GM19438 (cell line): ENCODE measurements at regions not wholly inside any gene's neighbourhood (a gene's known extent, or its start where the extent isn't known, plus 50 kb on each side); places are given as distances from the start of the nearest gene placed in this dataset.
A peak's percentile ranks its signal among the peaks of the same experiment; 100 is the strongest.

Experiments
- ATAC-seq: cut with Tn5 transposase; IDR thresholded peaks from one replicate; pipeline ENCODE4 v1.9.1; 2021; ENCODE audit warnings: low read depth; ENCODE audit not compliant: unreplicated experiment

DNA sequence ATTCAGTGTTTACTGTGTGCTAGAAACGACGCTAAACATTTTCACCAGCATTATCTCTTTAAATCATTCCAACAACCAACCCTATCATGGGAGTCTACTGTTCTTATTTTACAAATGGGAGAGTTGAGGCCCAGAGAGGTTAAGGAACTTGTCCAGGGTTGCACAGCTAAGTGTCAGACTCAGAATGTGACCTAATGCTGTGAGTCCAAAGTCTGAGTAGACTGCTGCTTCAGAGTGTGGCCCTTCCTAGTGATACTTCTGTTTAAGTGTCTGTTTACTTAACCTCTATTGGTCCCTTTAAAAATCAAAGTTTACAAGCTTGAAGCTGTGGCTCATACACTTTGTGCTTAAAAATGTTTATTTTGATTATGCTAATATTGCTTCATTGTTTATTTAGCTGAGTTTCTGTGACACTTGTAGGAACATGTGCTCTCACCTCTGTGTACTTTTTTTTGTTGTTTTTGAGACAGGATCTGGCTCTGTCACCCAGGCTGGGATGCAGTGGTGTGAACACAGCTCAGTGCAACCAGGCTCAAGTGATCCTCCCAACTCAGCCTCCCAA is 84.4 kb upstream of the SYPL1 start:
- no peak for ATAC-seq

DNA sequence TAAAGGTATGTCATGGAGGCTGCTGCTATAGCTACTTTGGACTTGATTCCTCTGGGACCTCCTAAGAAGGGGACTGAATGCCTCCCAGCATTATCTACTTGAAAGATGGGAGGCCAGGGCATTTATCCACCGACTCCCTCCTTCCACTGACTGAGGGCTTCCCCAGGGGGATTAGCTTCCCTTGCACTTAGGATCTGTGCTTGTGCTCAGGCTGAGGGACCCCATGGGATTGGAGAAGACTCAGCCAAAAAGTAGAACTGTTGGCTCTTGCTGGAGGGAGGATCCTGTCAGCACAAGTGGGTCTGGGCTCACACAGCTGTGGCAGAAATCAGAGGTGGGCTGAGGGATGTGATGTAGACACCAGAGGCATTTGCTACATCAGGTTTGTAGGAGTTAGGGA is 81.5 kb upstream of the SYPL1 start:
- ATAC-seq: no peak

DNA sequence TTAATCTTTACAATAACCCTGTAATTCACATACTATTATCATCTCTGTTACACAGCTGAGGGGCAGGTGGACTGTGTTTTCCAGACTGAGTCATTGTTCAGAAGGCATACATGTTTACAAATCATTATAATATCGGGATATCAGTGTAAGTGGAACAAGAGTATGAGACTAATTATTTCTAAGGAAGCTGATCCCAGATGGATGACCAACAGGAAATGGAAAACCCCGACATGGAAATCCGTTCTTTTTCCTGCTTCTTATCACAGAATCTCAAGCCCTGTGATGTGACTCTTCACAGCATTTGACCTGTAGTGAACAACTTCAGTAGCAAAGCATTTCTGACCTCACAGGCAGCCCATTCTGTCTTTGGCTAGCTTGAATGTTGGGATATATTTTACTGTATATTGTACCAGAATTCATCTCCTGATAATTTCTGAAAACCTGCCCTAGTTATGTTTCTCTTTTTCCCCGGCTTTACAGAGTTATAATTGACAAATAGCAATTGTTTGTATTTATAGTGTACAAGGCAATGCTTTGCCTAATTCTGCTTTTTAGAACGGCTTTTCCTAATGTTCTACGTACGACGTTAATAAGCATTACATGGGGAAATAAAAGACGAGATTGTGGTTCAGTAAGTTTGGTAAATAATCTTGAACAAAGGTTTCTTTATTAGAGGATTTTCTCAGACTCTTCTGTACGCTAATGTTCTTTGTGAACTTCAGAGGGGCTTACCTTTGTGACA is 78.6 kb upstream of the SYPL1 start:
- ATAC-seq: no peak

DNA sequence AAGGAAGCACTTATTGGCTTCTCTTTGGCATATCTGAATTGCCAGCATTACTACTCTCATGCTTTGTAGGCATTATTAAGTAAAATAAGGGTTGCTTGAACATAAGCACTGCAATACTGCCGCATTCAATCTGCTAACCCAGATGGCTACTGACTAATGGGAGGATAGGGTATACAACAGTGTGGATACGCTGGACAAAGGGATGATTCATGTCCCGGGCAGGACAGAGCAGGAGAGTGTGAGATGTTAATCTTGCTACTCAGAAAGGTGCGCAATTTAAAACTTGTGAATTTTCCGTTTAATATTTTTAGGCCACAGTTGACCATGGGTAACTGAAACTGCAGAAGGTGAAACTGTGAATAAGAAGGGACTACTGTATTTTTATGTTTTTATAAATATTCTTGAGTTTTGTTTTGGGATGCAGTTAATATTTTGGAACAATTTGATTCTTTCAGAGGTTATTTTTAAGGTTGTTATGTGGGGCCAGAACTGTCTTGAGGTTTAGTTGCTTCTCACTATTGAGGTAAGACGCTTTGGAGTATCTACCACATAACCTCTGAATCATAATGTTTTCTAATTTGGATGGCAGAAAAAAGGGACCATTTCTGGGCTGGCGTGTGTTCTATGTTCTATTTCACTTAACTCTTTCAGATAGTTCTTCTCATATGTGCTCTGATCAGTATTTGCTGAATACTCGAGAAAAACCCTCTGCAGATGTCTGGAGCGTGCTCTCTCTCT is 75.7 kb upstream of the SYPL1 start:
- ATAC-seq: no peak

DNA sequence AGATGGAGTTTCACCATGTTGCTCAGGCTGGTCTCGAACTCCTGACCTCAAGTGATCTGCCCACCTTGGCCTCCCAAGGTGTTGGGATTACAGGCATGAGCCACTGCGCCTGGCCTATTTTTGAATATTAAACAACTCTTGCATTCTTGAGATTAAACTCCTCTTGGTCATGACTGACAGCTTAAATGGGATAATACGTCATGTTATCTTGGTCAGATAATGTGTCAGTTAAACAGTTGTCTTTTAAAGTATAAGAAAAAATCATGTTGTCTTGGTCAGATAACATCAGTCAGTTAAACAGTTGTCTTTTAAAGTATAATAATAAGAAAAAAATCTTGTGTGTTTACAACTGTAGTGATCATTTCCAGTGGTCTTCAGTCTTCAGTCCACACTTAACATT is 73.6 kb upstream of the SYPL1 start:
- ATAC-seq: no peak

DNA sequence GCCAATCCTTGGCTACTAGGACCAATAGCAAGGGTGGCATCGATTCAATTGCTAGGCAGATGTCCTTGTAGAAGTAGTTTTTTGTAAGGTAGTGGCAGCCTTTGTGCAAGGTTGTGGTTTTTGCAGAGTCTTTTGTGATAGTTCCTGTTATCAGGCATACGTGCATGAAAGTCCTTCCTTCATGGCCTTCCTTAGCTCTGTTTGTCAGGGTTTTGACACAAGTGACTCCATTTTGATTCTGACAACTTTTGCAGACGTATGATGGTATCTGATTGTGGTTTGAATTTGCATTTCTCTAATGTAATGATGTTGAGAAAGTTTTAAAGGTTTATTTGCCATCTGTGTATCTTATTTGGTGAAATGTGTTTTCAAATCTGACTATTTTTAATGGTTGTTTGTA is 71.8 kb upstream of the SYPL1 start:
- no peak for ATAC-seq

DNA sequence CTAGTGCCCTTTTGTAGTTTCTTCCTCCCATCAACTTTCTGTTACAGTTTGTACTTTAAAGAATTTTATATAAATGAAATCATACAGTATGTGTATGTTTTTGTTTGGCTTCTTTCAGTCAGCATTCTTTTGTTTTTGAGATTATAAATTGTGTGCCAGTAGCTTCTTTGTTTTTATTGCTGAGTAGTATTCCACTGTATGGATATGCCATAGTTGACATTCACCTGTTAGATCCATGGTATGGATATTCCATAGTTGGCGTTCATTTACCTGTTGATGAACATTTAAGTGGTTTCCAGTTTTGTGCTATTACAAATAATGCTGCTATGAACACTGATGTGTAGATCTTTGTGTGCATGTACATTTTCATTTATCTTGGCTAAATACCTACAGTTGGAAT is 70.8 kb upstream of the SYPL1 start:
- no peak for ATAC-seq

DNA sequence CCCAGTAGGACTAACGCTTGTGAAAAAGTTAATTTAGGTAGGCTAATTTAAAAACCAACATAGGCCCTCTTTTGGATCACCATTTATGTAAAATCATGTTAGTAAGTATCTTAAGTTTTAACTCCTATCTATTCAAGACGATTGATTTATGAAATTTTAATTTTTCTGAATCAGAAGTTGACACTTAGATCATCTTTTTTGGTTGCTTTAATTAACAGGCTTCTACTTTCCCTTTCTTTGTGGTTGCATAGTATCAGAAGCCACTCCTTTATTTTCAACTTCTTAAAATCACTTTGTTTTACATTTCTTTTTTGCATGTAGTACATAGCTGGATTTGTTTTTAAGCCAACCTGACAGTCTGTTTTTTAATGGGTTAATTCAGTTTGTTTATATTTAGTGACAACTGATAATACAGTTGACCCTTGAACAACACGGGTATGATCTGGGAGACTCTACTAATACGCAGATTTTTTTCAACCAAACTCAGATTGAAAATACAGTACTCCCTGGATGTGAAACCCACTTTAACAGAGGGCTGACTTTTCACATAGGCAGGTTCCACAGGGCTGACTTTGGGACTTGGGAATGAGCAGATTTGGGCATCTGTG is 69.7 kb upstream of the SYPL1 start:
- ATAC-seq: no peak

DNA sequence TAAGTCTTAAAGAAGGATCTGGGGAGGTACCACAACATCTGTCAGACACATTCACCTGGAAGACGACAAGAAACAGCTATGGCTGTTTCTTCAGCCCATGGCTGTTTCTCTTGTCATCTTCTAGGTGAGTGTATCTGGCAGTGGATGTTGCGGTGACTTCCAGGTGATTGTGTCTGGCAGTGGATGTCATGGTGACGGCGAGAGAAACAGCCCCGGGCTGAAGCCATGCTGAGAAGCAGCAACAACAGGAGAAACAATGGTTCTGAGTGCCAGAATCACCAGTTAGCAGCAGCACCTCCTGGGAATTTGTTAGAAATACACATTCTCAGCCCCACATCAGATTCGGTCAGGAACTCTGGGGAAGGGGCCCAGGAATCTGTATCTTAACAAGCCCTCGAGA is 68.6 kb upstream of the SYPL1 start:
- ATAC-seq: no peak

DNA sequence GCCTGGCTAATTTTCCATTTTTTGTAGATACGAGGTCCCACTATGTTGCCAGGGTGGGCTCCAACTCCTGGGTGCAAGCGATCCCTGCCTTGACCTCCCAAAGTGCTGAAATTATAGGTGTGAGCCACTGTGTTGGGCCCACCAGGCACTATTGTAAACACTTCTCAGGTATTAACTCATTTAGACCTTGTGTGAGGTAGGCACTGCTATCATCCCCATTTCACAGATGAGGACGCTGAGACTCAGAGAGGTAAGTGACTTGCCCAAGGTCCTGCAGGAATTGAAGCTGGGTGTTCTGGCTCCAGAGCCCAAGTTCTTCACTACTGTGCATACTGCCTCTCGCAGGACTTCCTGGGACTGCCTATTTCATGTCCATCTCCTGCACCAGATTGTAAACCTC is 67.1 kb upstream of the SYPL1 start:
- ATAC-seq: no peak

DNA sequence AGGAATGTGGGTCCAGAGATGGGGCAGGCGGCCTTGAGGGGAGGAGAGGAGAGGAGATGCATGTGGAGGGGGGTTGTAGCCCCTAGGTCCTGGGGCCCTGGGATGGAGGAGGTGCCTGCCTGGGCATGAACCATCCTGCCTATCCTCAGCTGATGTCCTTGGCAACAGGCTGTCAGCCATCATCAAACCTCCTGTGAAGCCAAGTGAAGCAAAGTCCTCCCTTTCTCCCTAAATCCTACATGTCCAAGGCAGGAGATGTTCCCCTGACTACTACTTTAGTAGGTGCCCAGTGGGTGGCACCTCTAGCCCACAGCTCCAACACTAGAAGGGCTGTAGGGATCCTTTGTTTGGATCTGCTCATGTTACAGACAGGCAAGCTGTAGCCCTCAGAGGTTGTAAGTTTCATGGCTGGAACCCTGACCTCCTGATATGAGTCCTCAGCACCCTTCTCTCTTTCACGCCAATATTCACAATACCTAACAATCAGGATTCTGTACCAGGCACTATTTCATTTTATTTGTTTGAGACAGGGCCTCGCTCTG is 66.6 kb upstream of the SYPL1 start:
- ATAC-seq: no peak

DNA sequence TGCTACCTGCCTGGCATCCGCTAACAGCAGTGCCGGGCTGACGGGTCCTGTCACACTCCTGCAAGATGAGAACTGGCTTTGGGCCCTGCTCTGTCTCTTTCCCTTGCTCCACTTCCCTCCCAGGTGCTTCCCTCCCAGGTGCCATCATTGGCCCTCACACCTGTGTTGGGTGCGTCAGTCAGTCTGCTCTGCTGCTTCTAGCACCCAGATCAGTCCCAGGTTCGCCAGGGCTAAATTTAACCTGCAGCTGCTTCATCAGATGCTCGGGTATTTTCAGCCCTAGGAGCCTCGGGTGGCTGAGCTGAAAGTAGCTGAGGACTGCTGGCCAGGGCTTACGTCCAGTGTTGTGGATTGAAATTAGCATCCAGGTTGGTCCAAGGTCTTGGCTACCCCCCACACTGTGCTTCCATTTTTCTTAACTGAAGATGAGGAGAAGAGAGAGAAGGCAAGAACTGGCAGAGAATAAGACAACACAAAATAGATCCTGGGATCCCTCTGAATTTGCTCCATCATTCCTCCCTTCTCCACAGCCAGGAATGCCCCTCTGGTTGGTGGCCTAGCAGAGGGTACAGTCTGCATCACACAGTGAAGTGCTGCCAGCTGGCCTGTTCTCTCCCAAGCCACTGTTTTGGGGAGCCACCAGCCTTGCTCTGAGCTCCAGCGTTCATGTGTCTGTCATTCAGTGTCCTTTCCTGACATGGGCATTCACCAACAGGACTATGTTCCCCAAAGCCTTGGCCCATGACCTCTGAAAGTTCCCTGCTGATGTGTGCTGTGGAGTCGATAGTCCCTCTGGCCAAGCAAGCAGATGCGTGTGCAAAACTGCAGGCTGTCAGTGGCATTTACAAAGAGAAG is 65.9 kb upstream of the SYPL1 start:
- no peak for ATAC-seq

DNA sequence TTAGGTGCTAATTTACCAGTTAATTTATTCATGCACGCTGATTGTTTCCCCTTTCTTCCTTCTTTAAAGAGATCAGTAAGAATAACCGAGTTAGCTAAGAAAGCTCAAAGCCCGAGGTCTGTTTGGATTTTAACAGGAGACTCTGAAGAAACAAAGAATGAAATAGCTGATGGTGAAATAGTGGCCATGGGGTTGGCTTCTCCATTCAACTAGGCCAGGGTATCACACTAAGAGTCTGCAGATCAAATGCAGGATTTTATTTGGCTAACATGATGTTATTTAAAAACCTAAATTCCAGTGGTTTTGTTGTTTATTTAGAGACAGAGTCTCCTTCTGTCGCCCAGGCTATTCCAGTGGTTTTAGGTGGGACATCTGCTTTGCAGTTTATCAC is 65.2 kb upstream of the SYPL1 start:
- ATAC-seq: no peak

DNA sequence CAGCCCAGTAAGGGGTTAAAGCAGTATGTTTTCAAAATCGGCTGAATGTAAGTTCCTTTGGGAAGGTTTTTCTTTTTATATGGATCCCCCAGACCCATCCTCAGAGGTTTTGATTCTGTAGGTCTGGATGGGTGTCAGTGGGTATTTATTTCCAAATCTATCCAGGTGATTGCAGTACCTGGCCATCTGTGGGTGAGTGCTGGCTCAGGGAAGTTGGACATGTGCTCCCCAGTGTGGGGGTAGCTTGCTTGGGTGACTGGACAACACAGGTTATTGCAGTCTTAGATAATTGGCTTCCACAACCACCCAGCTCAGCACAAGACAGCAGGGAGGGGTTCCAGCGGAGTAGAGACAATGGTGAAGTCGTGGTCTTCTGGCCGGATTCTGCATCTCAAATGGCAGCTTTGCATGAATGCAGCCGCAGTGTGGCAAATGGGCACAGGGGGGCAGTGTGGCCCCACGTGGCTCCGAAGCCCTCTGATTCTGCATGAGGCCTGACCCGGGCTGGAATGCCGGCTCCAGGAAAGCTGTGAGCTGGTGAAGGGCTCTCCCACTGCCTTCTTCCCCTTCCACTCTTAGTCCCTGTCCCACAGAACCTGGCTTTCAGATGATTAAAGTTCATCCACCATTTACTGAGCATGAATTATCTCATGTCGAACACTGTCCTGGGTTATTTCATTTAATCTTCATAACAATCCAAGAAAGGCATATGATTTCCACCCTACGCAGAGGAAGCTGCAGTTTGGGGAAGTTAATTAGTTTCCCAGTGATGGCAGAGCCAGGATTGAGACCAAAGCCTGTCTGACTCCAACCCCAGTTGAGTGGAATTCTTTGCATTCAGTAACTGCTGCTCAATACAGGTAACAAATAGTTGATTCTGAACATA is 64.5 kb upstream of the SYPL1 start:
- peak; percentile 67 for ATAC-seq

DNA sequence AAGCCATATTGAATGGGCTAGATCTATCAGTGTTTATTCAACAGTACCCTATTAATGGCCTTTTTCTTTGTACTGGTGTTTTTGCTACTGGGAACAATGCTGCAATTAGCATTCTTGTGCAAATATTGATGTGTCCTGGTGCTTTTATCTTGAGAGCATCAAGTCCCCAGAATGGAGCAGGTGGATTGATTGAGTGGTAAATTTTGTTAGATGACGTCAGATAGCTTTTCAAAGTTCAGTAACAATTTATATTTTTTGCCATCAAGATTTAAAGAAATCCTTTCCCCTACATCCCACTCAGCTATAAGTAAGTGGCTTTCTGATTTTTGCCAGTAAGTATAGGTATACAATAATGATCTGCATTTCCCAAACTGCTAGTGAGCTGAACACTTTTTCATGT is 63.4 kb upstream of the SYPL1 start:
- no peak for ATAC-seq

DNA sequence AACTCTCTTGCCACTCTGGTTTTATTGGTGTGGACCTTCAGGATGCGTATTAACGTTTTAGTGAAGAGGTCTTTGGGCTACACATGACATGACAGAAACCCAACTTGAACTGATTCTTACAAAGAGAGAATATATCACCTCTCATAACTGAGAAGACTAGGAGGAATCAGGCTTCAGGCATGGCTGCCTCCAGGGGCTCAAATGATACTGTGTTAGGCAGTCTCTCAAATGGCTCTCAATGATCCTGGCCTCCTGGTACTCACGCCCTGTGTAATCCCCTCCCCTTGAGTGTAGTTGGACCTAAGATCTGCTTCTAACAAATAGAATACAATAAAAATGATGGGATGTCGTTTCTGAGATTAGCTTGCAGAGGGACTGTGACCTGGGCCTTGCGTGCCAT is 58.5 kb upstream of the SYPL1 start:
- no peak for ATAC-seq

DNA sequence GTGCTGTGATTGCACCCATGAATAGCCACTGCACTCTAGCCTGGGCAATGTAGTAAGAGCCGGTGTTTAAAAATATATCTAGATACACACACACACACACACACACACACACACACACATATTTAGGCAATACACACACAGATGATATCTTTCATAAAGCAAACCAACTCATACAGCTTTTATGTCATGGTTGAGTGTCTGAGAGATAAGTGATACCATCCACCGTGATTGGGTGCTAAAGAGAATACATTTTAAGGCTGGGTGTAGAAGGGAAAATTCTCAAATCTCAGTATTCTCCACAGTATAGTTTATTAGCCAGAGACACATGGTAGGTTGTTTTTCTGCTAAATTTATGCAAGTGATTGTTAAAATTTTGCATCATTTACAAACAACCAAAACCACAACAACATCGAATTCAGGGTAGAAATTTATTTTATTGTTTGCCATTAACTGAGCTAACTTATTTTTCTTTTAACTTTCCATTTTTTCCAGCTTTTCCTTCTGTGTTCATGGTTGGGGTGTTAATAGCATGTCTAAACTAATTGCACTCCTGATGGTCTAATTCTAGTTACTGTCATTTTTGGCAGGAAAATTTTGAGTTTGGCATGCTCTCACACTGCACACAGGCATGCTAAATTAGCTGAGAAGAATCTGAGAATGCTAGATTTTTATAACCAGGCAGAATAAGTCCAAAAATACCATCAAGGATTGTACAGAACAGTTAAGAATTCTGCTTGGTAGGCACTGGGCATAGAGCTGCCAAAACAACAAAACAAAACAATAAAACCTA is 57.9 kb upstream of the SYPL1 start:
- ATAC-seq: no peak

DNA sequence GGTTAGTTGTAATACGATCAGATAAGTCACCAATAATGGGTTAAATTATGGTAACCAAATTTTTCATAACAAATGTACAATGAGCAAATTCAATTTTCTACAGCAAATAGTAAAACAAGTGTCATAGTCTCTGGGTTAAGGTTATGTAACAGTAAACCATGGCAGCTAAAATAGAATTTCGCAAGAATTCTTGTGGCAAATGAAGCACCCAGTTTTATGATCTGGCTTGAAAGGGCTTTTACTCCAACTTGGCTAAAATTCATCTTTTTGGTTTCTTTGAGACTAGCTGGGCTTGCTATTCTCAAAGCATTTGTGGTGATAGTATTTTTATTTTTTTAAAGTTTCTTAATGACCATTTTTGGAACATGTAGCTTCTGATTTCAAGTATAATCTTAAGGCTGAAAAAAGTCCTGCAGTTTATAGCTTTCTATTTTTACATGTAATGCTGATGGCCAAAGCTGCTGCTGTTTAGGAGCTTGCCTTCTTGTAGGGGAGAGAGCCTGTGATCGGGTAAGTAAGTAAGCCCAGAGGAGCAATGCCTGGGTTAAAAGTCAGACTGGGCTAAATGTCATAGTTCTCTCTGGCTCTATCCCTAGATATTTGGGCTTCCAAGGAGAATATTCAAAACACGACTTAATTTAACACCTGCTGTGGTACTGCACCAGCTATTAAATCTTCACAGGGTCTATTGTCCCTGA is 55.5 kb upstream of the SYPL1 start:
- no peak for ATAC-seq
